ENCODE measurements at regions not wholly inside any gene's neighbourhood (a gene's known extent, or its start where the extent isn't known, plus 50 kb on each side); places are given as distances from the start of the nearest gene placed in this dataset.

DNA sequence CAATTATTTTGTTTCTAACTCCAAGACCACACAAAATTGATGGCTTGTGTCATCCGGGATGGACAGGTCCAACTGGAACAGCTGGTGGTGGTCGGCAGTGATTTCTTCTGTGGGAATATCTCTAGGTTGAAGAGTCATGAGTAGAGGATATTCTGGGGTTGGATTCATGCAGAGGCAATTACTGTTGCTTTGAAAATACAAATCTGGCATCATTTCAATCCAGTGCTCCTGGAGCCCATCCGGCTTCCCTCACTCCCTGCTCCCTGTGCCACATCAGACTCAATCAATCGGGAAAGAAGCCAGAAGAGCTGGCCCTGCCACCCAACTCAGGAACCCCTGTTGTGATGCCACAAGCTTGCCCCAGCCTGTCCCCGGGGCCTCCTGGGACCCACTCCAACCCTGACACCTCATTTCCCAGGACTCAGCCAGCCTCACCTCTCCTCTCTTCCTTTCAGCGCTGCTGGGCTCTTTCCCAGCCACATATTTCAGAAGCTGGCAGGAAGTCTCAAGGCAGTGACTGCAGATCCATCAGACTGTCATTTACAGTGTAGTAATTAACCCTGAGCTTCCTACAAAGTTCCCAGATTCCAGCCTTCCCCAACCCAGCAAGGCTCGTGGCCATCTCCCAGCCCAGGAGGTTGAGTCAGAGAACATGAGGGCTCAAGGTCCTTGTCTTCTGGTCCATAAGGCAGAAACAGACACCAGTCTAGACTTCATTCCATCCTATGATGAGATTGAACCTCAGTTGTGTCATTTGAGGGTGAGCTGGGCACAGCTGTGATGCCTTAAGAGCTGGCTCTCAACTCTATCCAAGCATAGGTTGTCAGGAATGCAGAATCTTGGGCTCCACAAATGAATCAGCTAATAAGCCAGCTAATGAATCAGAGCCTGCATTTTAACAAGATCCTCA, 114.0 kb downstream of the FAM174B start:
- TF ChIP-seq CTCF (IDR thresholded peaks at IDR 0.05) = no peak
- TF ChIP-seq POLR2A (IDR thresholded peaks at IDR 0.05) = no peak
- TF ChIP-seq POLR2AphosphoS5 (IDR thresholded peaks at IDR 0.05) = no peak
- no peak for TF ChIP-seq EP300 (IDR thresholded peaks at IDR 0.05; ENCODE audit: low read depth)
- Histone ChIP-seq H3K4me1 (no peaks in the 10 kb centered on the region), H3K36me3 (no peaks in the 10 kb centered on the region), H3K27me3 (peaks cover 5% of the 10 kb centered on the region), H3K4me3 (no peak overlapping the region), H3K27ac (no peak overlapping the region), H3K9me3 (no peaks in the 10 kb centered on the region)
- in situ Hi-C loops (cut with MboI; ENCODE audit: low pct_ligation_motif_present in 1 of 4, low pct_unique_long_range_greater_than_20kb in 1 of 4, low sequenced_read_pairs in 3 of 4) (no loop called here), intact Hi-C loops (cut with DNase I; ENCODE audit: low total_unique reads) (no loop called here)
- DNase-seq = no peak
- WGBS, 2 donors (ENCODE audit: low coverage in 1 of 2) = 70 to 76% methylated on average over 4 to 7 of the region's 7 CpGs

GRCh38 chr15:92538115-92538514, 117.5 kb downstream of the FAM174B start:
- in situ Hi-C loops (cut with MboI; ENCODE audit: low pct_ligation_motif_present in 1 of 4, low pct_unique_long_range_greater_than_20kb in 1 of 4, low sequenced_read_pairs in 3 of 4) = no loop called here

GRCh38 chr15:92533298-92533697, 122.3 kb downstream of the FAM174B start:
- Histone ChIP-seq H3K27me3 (no peaks in the 10 kb centered on the region), H3K9me3 (no peaks in the 10 kb centered on the region), H3K4me1 (no peaks in the 10 kb centered on the region), H3K27ac (no peak overlapping the region), H3K36me3 (no peaks in the 10 kb centered on the region), H3K4me3 (no peak overlapping the region)
- no peak for DNase-seq
- intact Hi-C loops (cut with DNase I; ENCODE audit: low total_unique reads) = no loop called here
- TF ChIP-seq CTCF (IDR thresholded peaks at IDR 0.05) (no peak), EP300 (IDR thresholded peaks at IDR 0.05; ENCODE audit: low read depth) (no peak), POLR2A (IDR thresholded peaks at IDR 0.05) (no peak), POLR2AphosphoS5 (IDR thresholded peaks at IDR 0.05) (no peak)
- in situ Hi-C loops (cut with MboI; ENCODE audit: low pct_ligation_motif_present in 1 of 4, low pct_unique_long_range_greater_than_20kb in 1 of 4, low sequenced_read_pairs in 3 of 4) = no loop called here
- WGBS, 2 donors (ENCODE audit: low coverage in 1 of 2) = 53 to 80% methylated on average over 1 to 2 of the region's 2 CpGs

More at GRCh38 chr15:92538115-92538514, 117.5 kb downstream of the FAM174B start:
- H3K27ac ChIP-seq = no peak overlapping the region
- no peaks in the 10 kb centered on the region for H3K36me3 ChIP-seq
- no peaks in the 10 kb centered on the region for H3K9me3 ChIP-seq
- TF ChIP-seq POLR2A (IDR thresholded peaks at IDR 0.05) (no peak), POLR2AphosphoS5 (IDR thresholded peaks at IDR 0.05) (no peak), EP300 (IDR thresholded peaks at IDR 0.05; ENCODE audit: low read depth) (no peak), CTCF (IDR thresholded peaks at IDR 0.05) (no peak)
- 27 to 41% methylated on average over 2 to 3 of the region's 3 CpGs for WGBS, 2 donors (ENCODE audit: low coverage in 1 of 2)
- DNase-seq = no peak
- no peaks in the 10 kb centered on the region for H3K4me1 ChIP-seq
- H3K4me3 ChIP-seq = no peak overlapping the region
- H3K27me3 ChIP-seq = no peaks in the 10 kb centered on the region
- intact Hi-C loops (cut with DNase I; ENCODE audit: low total_unique reads) = no loop called here

DNA sequence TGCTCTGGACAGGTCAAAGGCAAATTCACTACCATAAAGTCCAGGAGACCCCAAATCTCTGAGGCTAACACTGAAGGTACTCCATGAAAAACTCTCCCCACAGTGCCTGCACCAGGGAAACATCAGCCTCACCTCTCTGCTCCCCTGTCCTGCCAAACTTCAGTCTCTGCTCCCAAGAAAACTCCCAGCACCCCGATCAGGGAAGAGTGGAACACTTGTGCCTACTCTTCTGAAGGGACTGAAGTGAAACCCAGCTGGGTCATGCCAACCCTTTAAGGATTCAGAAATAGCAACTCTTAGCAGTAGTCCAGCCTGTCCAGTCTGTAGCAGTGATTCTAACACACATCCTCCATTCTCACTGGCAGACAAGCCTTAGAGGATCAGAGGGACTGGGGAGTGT, 124.2 kb downstream of the FAM174B start:
- H3K4me3 ChIP-seq = no peak overlapping the region
- no peak for TF ChIP-seq CTCF (IDR thresholded peaks at IDR 0.05)
- no peak for TF ChIP-seq POLR2A (IDR thresholded peaks at IDR 0.05)
- TF ChIP-seq POLR2AphosphoS5 (IDR thresholded peaks at IDR 0.05) = no peak
- no peak for TF ChIP-seq EP300 (IDR thresholded peaks at IDR 0.05; ENCODE audit: low read depth)
- DNase-seq = no peak
- H3K4me1 ChIP-seq = no peaks in the 10 kb centered on the region
- H3K27me3 ChIP-seq = no peaks in the 10 kb centered on the region
- H3K27ac ChIP-seq = no peak overlapping the region
- in situ Hi-C loops (cut with MboI; ENCODE audit: low pct_ligation_motif_present in 1 of 4, low pct_unique_long_range_greater_than_20kb in 1 of 4, low sequenced_read_pairs in 3 of 4) (no loop called here), intact Hi-C loops (cut with DNase I; ENCODE audit: low total_unique reads) (no loop called here)
- no peaks in the 10 kb centered on the region for H3K36me3 ChIP-seq
- 75% methylated on average over 1 of the region's 1 CpG; no CpG with 5 or more reads in 1 of the 2 donors for WGBS, 2 donors (ENCODE audit: low coverage in 1 of 2)
- H3K9me3 ChIP-seq = no peaks in the 10 kb centered on the region
